ENCODE measurements at regions not wholly inside any gene's neighbourhood (a gene's known extent, or its start where the extent isn't known, plus 50 kb on each side); places are given as distances from the start of the nearest gene placed in this dataset.

GRCh38 chr2:222058819-222059445 is 239.9 kb downstream of the PAX3 start:
- no peak for DNase-seq

- no peak for DNase-seq
These were observed 241.3 kb downstream of the PAX3 start for GRCh38 chr2:222057347-222058073.

- DNase-seq: no peak
These were observed 243.5 kb downstream of the PAX3 start for GRCh38 chr2:222055328-222055727.

DNA sequence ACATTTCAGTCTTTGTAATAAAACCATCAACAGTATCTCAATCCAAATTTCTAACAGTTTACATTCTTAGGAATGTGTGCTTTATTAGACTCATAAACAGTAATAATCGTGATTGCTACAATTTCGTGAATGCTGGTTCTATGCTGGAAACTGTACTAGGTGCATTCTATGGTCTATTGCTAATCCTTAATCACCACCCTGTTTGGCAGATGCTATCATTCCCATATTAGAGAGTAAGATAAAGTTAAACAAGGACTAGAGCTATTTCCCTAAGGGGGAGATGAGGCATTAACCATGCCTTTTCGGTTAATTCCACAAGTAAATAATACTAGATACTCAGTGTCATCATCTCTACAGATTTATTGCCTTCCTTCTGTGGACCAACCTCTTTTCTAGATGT is 244.0 kb downstream of the PAX3 start:
- no peak for DNase-seq

DNA sequence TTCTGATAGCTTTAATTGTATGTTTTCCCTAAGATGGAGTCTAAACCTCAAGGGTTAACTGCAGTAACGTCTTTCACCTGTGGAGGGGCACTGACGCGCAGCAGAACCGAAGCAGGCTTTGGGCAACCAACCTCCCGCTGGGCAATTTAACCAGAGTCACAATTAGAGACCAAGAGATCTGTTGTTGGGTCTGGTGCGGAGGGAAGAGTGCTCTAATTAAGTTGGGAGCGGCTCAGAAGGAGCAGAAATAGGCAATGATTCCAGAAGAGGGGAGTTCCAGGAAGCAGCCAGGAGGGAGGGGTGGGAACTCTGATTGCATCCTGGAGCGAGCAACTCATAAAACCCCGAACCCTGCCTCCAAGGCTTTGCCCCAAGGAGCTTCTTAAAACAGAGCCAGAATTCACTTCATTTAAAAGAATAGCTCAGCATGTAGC is 245.8 kb downstream of the PAX3 start:
- DNase-seq: no peak

- no peak for DNase-seq
These were observed 247.8 kb downstream of the PAX3 start for GRCh38 chr2:222050981-222051380.

DNA sequence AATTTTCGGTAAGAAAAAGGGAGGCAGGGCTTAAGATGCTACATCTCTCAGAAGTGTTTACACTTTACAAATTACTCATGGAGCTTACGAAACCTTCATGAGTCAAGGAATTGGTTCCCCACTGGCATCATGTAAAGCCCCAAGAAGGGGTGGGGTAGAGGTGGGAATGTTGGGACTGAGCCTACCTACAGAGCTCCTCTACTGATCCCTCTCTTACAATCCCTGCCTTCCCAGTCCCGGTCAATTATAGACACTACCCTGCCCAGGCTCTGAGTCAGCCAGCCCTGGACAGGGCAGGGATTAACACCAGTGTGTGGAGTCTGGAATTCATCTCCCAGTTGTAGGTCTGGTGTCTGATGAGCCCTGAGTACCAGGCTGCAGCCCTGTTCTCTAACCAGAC is 248.9 kb downstream of the PAX3 start:
- DNase-seq: no peak

DNA sequence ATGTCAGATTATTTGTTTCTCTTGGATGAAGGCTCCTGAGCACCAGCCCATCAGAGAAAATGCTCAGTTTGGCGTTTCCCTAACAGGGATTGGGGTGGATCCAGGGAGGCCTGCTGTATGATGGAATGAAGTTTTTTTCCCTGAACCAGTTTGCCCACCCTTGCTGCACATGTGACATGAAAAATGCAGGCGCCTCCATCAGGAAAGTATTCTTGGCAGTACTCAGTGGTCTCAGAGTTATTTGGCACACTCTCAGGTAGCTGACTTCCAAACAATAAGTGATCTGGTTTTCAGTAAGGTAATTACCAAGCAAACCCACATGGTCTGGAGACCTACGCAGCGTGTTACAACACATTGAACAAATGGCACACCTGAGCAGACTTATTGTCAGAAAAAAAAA is 254.9 kb downstream of the PAX3 start:
- DNase-seq: no peak

DNA sequence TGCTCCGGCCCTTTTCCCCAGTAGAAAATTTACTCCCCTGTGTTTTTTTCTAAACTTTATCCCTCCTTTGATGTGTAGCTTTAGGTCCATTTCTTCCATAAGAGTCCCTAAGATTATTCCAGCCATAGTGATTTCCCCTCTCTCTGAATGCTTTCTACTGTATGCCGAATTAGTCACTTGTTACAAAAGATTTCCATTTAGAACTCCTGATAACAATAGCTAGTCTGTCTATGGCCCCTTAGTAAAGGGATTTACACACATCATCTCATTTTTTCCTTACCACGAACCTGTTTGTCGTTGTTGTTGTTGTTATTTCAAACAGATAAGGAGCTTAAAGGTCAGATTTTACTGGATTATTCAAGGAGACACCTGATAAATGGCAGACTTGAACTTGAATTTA is 256.1 kb downstream of the PAX3 start:
- DNase-seq: no peak

DNA sequence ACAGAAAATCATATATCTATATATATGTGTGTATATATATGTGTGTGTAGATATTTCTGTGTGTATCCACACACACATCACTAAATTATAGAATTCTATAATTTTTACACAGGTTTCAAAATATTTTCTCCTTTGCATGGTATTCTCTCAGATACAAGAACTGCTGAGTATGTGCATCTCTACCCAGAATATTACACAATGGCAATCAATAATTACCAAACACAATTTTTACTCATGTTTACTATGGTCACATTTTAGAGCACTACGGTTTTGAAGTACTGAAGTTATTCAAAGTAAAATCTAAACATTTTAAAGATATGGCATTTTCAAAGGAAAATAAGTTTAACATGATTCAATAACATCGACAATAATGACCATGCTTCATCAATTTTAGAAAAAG is 258.5 kb downstream of the PAX3 start:
- no peak for DNase-seq

DNA sequence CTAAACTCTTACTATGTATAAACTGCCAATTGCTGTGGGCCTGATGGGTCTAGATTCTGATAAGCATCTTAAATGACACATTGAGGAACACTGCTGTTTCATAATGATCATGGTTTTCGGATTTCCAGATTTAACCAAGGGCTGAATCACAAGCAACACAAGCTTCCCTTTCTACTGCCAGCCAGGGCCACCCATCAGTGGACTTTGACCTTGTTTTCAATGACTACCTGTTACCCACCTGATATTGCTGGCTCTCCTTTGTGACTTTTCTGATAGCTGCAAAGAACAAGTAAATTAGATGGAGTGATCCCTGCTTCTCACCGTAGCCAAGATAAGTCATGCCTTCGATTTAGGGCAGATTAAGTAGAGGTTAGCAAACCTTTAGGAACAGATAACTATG is 259.0 kb downstream of the PAX3 start:
- DNase-seq: no peak

GRCh38 chr2:222038067-222038802 is 260.6 kb downstream of the PAX3 start:
- no peak for DNase-seq

GRCh38 chr2:222037211-222037610 is 261.6 kb downstream of the PAX3 start:
- DNase-seq: no peak

DNA sequence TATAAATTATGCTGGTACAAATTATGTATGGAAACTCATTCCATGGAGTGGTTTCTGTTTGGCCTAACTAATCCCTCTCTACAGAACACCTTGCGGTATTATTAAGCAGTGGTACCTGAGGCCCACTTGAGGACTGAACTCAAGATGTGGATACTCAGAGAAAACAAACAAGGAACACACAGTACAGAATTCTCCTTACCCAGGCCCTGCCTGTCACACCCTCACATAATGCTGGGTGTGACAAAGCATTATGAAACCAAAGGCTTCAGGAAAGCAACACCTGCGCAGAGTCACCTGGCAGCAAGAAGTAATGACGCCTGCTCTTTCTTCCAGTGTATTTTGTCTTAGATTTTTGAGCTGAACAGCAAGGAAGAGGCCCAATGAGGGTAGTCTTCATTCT is 264.7 kb downstream of the PAX3 start:
- DNase-seq: no peak

DNA sequence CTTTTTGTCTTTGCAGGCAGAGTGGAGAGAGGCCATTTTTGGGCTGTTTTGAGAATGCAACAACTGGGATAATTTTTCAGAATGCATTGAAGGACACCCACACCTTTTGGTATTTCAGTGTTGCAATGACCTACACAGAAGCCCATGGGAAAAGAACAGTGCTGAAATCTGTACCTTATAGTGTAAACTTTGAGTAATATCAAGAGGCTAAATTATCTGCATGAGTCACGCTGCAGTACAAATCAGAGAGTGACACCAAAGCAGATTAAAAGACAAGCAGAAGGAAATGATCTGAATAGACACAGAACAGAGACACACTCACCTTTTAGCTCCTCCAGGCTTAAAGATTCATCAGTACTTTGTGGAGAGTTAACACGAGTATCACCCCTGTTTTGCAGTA is 265.3 kb downstream of the PAX3 start:
- DNase-seq: no peak

DNA sequence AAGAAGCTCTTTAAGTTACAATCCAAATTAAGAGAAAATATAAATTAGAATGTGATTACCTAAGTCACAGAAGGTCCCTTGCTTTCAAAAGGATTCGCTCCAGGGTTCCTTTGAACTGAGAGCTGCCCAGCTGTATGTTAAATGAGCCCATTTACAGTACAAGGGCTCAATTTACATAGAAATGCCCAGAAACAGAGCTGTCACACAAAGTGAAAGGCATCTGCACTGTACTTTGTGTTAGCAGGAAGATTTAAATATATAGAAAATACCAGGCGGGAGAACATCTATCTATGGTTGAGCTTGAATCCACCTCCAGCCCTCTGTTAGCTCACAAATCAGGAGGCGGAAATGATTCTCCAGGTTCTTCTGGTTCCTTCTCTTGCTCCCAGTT is 272.9 kb downstream of the PAX3 start:
- DNase-seq: no peak

GRCh38 chr2:222024932-222025880 is 273.6 kb downstream of the PAX3 start:
- no peak for DNase-seq

DNA sequence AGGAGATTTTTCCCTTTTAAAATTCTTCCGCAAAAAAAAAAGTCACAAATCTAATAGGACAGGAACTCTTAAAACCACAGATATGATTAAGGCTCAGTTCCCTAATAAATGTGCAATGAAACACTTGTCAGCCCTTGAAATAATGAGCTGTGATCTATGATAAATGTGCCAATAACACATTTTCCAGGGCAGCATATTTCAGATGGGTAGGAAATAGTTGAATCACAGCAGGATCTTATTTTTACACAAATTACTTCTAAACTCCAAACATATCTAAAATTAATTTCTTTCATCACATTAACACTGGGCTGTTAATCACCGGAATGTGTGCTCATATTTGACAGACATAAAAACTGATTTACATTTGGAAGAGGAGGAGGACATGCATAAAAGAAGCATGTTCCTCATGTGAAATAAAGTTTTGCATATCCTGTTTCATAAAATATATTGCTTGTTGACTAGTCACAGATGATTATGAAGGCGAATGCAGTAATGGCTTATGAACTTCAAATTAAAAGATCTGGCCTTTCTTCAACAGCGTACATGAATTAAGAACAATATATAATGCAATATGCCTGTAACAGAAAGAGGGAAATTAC is 281.4 kb downstream of the PAX3 start:
- no peak for DNase-seq

- DNase-seq: no peak
These were observed 284.9 kb downstream of the PAX3 start for GRCh38 chr2:222013889-222014288.

DNA sequence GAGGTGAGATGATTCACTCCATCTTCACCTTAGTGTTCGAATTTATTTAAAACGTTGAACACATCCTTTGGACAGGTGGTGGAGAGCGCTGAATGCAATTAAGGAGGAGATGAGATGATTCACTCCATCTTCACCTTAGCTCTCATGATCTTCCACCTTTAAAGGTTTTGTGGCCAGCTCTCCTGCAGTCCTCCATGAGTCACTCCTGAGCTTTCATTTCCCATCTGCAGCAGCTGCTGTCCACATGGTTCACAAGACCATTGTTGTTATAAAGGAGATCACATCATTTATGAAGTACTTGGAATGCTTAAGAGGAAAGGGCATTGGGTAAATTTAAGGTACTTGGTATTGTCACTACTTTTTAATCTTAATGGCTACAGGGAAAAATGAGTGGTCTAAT is 298.5 kb downstream of the PAX3 start:
- DNase-seq: no peak

- DNase-seq: no peak
These were observed 299.1 kb downstream of the PAX3 start for GRCh38 chr2:221999717-222000116.

- no peak for DNase-seq
These were observed 299.6 kb downstream of the PAX3 start for GRCh38 chr2:221999166-221999565.

- DNase-seq: no peak
These were observed 301.1 kb downstream of the PAX3 start for GRCh38 chr2:221997683-221998082.

Measured in CD4-positive, alpha-beta T cell treated with Interferon alpha-2 for 1 hour (primary cell).